Ishikawa (cell line): ENCODE measurements at regions not wholly inside any gene's neighbourhood (a gene's known extent, or its start where the extent isn't known, plus 50 kb on each side); places are given as distances from the start of the nearest gene placed in this dataset.

ENCODE experiments used
- CEBPB ChIP-seq: IDR thresholded peaks from 2 replicates; pipeline ENCODE4 v1.6.1; 2012
- CREB1 ChIP-seq: IDR thresholded peaks from 2 replicates; pipeline ENCODE4 v1.6.1; 2012; ENCODE audit warnings: low read depth
- EGR1 ChIP-seq: IDR thresholded peaks from 2 replicates; pipeline ENCODE4 v1.6.1; 2012
- EP300 ChIP-seq: IDR thresholded peaks from 2 replicates; pipeline ENCODE4 v1.6.1; 2012; ENCODE audit warnings: borderline replicate concordance
- FOXM1 ChIP-seq: IDR thresholded peaks from 2 replicates; pipeline ENCODE4 v1.6.1; 2012; ENCODE audit warnings: low read depth, borderline replicate concordance
- NFIC ChIP-seq: IDR thresholded peaks from 2 replicates; pipeline ENCODE4 v1.6.1; 2012
- RAD21 ChIP-seq: IDR thresholded peaks from 2 replicates; pipeline ENCODE4 v1.6.1; 2012; ENCODE audit warnings: low read depth
- REST ChIP-seq: IDR thresholded peaks from 2 replicates; pipeline ENCODE4 v1.6.1; 2012; ENCODE audit warnings: low read depth, mild to moderate bottlenecking
- TAF1 ChIP-seq: IDR thresholded peaks from 2 replicates; pipeline ENCODE4 v1.6.1; 2012; ENCODE audit warnings: low read depth, mild to moderate bottlenecking
- TCF12 ChIP-seq: IDR thresholded peaks from 2 replicates; pipeline ENCODE4 v1.6.1; 2012; ENCODE audit warnings: low read depth
- TEAD4 ChIP-seq: IDR thresholded peaks from 2 replicates; pipeline ENCODE4 v1.6.1; 2012
- YY1 ChIP-seq: IDR thresholded peaks from 2 replicates; pipeline ENCODE4 v1.6.1; 2012; ENCODE audit warnings: low read depth
- ZBTB7A ChIP-seq: IDR thresholded peaks from 2 replicates; pipeline ENCODE4 v1.6.1; 2012; ENCODE audit warnings: low read depth
- TF ChIP-seq, protein P1 (sequence below): IDR thresholded peaks from 2 replicates; pipeline ENCODE4 v1.6.1; 2012
- TF ChIP-seq, protein P2 (sequence below): IDR thresholded peaks from 2 replicates; pipeline ENCODE4 v1.6.1; 2012

DNA sequence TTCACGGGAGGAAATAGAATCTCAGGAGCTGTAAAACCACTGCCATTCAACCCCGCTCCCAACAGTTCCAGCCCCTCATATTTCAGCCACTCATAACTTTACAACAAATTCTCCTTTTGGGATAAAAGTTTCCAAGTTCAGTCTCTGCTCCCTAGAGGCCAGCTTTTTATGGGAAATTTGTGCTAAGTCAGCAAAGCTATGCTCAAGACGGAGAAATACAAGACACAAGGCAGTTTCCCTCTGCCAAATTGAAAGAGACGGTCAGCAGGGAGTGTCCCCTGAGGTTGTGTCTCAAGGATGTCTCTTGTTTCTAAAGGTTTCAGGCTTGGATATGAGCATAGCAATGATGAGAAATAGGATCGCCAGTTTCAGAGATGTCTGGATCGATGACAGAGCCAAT is 608.6 kb downstream of the CCDC171 start:
- TF ChIP-seq TAF1: no peak
- no peak for TF ChIP-seq EGR1
- TF ChIP-seq RAD21: no peak
- TF ChIP-seq TEAD4: no peak
- no peak for TF ChIP-seq CEBPB
- no peak for TF ChIP-seq YY1
- TF ChIP-seq FOXM1: no peak
- TF ChIP-seq ZBTB7A: no peak
- TF ChIP-seq, protein P1, sequence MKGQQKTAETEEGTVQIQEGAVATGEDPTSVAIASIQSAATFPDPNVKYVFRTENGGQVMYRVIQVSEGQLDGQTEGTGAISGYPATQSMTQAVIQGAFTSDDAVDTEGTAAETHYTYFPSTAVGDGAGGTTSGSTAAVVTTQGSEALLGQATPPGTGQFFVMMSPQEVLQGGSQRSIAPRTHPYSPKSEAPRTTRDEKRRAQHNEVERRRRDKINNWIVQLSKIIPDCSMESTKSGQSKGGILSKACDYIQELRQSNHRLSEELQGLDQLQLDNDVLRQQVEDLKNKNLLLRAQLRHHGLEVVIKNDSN: no peak
- no peak for TF ChIP-seq EP300

GRCh38 chr9:16170119-16170518 is 617.3 kb downstream of the CCDC171 start:
- no peak for TF ChIP-seq REST
- TF ChIP-seq TEAD4: no peak
- TF ChIP-seq ZBTB7A: no peak

DNA sequence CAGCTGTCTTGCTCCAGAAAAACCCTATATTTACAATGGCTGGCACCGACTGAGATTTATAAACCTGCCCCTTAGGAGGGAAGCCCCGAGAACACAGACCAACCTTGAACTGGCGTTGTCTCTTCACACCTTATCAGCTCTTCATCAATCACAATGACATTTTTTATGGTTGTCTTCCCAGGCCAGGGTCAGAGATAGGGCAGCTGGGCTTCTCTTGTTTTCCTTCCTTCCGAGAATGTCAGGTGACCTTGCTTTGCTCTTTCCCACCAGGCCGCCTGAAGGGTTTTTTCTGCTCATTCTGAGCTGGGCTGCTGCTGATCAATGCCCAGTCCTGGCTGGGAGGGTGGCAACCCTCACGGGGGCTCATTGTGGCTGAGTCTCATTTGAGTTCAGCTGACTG is 619.1 kb downstream of the CCDC171 start:
- TF ChIP-seq CREB1: no peak
- TF ChIP-seq, protein P2, sequence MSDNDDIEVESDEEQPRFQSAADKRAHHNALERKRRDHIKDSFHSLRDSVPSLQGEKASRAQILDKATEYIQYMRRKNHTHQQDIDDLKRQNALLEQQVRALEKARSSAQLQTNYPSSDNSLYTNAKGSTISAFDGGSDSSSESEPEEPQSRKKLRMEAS: no peak

GRCh38 chr9:16172796-16173195 is 620.0 kb downstream of the CCDC171 start:
- TF ChIP-seq REST (no peak), TCF12 (no peak), TAF1 (no peak), FOXM1 (no peak), EP300 (no peak), YY1 (no peak), ZBTB7A (no peak), CREB1 (no peak), EGR1 (no peak), NFIC (no peak), CEBPB (no peak), TEAD4 (no peak), RAD21 (no peak)
- TF ChIP-seq, protein P2: no peak
- TF ChIP-seq, protein P1: no peak

DNA sequence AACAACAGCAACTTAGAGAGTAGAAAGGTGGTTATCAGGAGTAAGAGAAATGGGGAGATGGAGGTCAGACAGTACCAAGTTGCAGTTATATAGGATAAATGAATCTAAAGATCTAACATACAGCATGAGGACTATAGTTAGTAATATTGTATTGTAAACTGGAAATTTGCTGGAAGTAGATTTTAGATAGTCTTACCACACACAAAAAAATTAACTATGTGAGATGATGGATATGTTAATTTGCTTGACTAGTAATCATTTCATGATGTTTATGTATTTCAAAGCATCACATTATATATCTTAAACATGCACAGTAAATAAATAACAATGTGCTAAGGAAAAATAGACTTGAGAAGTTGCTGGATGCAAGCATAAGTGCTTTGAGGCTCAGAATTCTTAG is 622.1 kb downstream of the CCDC171 start:
- no peak for TF ChIP-seq ZBTB7A
- no peak for TF ChIP-seq TEAD4
- TF ChIP-seq, protein P2: no peak
- no peak for TF ChIP-seq EP300
- TF ChIP-seq FOXM1: no peak
- TF ChIP-seq CREB1: no peak
- TF ChIP-seq TCF12: no peak
- TF ChIP-seq RAD21: no peak
- TF ChIP-seq, protein P1: no peak
- TF ChIP-seq YY1: no peak
- TF ChIP-seq EGR1: no peak
- TF ChIP-seq CEBPB: no peak
- TF ChIP-seq TAF1: no peak
- no peak for TF ChIP-seq REST
- TF ChIP-seq NFIC: no peak
